Omental fat pad (tissue), 3 donors: ENCODE measurements at regions not wholly inside any gene's neighbourhood (a gene's known extent, or its start where the extent isn't known, plus 50 kb on each side); places are given as distances from the start of the nearest gene placed in this dataset.

Source experiments
- ATAC-seq: fragments of 150-250 bp; one replicate; pipeline ENCODE4 v1.9.1; 2016; ENCODE audit warnings: mild to moderate bottlenecking, moderate library complexity; ENCODE audit not compliant: low FRiP score
- DNase-seq: peaks from one replicate; pipeline ENCODE4 v3.0.0-alpha.2; 2019; ENCODE audit warnings: low spot score
- TF ChIP-seq, protein P1 (sequence below), 3 donors: fragments of 450-650 bp; IDR thresholded peaks; one replicate each; pipeline ENCODE4 v1.5.1; 2016 to 2017; ENCODE audit warnings: antibody characterized with exemption in 3 of 3, mild to moderate bottlenecking in 3 of 3, moderate library complexity in 2 of 3

DNA sequence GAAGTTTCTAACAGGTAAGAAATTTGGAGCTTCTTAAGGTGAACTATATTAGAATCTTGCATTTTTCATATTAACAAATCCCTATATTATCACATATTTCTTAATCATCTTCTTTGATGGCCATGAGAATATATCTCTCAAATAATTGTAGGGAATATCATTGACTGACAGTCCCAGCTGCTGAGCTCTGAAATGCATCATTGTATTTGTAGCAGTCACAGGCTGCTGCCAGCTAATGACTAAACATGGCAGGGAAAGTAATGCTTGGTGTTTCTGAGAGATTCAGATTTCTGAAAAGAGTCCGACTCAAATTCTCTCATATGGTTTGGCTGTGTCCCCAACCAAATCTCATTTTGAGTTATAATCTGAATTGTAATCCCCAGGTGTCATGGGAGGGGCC lies 171.9 kb downstream of the TRAM1L1 start:
- no peak for ATAC-seq
- TF ChIP-seq, protein P1, sequence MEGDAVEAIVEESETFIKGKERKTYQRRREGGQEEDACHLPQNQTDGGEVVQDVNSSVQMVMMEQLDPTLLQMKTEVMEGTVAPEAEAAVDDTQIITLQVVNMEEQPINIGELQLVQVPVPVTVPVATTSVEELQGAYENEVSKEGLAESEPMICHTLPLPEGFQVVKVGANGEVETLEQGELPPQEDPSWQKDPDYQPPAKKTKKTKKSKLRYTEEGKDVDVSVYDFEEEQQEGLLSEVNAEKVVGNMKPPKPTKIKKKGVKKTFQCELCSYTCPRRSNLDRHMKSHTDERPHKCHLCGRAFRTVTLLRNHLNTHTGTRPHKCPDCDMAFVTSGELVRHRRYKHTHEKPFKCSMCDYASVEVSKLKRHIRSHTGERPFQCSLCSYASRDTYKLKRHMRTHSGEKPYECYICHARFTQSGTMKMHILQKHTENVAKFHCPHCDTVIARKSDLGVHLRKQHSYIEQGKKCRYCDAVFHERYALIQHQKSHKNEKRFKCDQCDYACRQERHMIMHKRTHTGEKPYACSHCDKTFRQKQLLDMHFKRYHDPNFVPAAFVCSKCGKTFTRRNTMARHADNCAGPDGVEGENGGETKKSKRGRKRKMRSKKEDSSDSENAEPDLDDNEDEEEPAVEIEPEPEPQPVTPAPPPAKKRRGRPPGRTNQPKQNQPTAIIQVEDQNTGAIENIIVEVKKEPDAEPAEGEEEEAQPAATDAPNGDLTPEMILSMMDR (IDR thresholded peaks at IDR 0.05) = no peak

DNA sequence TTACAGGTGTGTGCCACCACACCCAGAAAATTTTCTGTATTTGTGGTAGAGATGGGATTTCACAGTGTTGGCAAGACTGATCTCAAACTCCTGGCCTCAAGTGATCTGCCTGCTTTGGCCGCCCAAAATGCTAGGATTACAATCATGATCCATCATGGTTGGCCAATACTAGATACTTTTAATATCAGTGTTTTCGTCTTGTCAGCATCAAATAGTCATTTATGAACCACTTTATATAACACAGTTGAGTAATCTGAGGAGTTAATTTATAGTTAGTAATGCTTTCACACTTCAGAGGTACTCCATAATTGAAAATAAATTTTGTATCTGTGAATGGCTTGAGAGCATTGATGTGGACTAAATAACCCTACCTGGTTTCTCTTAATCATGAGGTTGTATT lies 178.6 kb downstream of the TRAM1L1 start:
- TF ChIP-seq, protein P1 (IDR thresholded peaks at IDR 0.05) = no peak
- ATAC-seq (no peak), DNase-seq (no peak)

More for the DNA sequence above, 171.9 kb downstream of the TRAM1L1 start:
- no peak for DNase-seq

DNA sequence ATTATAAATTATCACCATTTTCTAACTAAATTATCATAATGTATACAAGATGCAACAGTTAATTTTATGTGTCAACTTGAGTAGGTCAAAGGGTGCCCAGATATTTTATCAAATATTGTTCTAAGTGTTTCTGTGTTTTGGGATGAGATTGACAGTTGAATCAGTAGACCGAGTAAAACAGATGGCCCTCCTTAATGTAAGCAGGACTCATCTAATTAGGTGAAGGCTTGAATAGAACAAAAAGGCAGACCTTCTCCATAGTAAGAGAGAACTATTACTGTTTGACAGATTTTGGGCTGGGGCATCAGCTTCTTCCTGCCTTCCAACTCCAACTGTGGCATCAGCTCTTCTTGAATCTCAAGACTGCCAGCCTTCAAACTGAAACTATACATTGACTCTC lies 185.8 kb downstream of the TRAM1L1 start:
- ATAC-seq (no peak), DNase-seq (no peak)
- TF ChIP-seq, protein P1 (IDR thresholded peaks at IDR 0.05) = no peak

GRCh38 chr4:116885579-116885978 lies 199.8 kb downstream of the TRAM1L1 start:
- TF ChIP-seq, protein P1 (IDR thresholded peaks at IDR 0.05) = no peak
- DNase-seq (no peak), ATAC-seq (no peak)

DNA sequence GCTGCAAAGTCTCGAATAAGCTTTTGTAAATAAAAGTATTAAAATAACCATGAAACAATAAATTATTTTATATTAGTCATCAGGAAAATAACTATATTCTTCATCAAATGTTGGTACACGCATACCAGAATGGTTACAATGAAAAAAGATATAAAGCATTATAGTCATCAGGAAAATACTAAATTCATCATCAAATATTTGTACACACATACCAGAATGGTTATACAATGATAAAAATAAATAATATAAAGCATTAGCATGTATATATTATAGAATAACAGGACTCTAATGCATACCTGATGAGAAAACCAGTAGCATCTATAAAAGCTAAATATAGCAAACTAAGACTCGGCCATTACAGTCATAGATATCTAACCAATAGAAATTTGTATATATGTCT lies 202.9 kb downstream of the TRAM1L1 start:
- TF ChIP-seq, protein P1 (IDR thresholded peaks at IDR 0.05) = no peak
- no peak for DNase-seq
- ATAC-seq = no peak

DNA sequence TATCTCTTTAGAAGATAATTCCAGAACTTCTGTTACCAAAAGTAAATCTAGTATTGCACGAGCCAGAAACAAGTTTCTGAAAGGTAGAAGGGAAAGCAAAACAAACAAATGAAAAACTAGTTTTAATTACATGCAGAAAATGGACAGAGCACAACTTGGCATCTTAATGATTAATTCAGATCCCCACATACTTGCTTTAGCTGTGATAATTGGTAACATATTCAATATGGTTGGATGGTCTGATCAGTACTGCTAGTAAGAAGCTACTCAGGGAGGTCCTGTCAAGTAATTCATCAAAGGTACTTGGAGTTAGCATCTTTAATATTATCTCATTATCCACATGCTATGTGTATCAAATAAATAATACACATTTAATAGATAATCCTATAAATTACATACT lies 204.3 kb downstream of the TRAM1L1 start:
- TF ChIP-seq, protein P1 (IDR thresholded peaks at IDR 0.05) = no peak

DNA sequence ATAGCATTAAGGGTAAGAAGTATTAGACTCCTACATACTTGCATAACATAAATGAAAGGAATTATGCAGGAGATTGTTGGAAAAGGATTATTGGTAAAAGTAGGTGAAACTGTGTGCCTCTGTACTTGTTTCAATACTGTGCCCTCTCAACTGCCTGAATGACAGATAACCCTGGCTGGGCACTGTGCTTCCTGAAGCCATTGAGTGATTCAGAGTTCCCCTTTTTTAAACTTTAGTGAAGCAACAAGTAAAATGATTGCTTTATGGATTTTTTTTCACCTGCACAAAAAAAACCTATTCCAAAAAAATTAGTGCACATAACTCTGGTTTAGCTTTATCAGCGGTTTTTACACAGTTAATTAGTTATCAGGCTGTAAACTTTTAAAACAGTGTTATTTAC lies 204.8 kb downstream of the TRAM1L1 start:
- no peak for ATAC-seq
- TF ChIP-seq, protein P1 (IDR thresholded peaks at IDR 0.05) = no peak
- DNase-seq = no peak

More for the DNA sequence above, 204.3 kb downstream of the TRAM1L1 start:
- ATAC-seq = no peak
- DNase-seq = no peak
